Loucy (cell line): ENCODE measurements at regions not wholly inside any gene's neighbourhood (a gene's known extent, or its start where the extent isn't known, plus 50 kb on each side); places are given as distances from the start of the nearest gene placed in this dataset.

ENCODE experiments used
- CTCF ChIP-seq: fragments of 200-600 bp; sonication (generic); conservative IDR thresholded peaks from 2 replicates; pipeline ENCODE4 v1.5.1; 2014; ENCODE audit warnings: mild to moderate bottlenecking, antibody characterized with exemption, low read length
- EZH2phosphoT487 ChIP-seq: fragments of 200-600 bp; IDR thresholded peaks from 2 replicates; pipeline ENCODE4 v1.6.1; 2018; ENCODE audit warnings: antibody characterized with exemption, mild to moderate bottlenecking, moderate library complexity, borderline replicate concordance

GRCh38 chr9:119917175-119917574 lies 547.9 kb upstream of the BRINP1 start:
- TF ChIP-seq CTCF = no peak
- TF ChIP-seq EZH2phosphoT487 = no peak
